ENCODE measurements at regions not wholly inside any gene's neighbourhood (a gene's known extent, or its start where the extent isn't known, plus 50 kb on each side); places are given as distances from the start of the nearest gene placed in this dataset.
A peak's percentile ranks its signal among the peaks of the same experiment; 100 is the strongest.

DNA sequence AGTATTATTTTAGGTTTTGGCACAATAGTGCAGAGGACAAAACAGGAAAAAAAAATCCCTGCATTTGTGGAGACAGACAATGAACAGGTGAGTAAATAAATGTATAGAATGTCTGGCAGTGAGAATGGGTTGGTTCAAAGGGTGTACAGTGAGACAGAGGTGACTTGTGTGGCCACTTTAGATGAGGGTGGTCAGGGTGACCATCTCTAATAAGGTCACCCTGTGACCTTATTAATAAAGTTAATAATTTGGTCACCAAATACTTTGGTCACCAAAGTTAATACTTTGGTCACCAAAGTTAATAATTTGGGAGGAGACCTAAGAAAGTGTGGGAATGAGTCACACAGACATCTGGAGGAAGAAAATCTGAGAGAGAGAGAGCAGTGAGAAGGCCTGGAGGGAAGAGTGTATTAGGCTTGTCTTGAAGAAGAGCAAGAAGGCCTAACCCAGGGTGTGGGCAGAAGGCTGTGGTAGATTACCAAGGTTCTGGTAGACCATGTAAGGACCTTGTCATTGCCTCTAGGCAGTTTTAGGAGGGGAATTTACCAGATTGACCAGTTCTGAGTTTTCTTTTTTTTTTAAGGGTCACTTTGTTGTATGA is 1368.4 kb upstream of the CELF4 start (continued):
- TF ChIP-seq ZBTB40 (IDR thresholded peaks at IDR 0.05; ENCODE audit: borderline replicate concordance) (no peak), CBX5 (IDR thresholded peaks at IDR 0.05; ENCODE audit: low read depth) (no peak), WRNIP1 (IDR thresholded peaks at IDR 0.05; ENCODE audit: borderline replicate concordance, low read depth, low read length) (no peak), KAT2A (conservative IDR thresholded peaks at IDR 0.05; ENCODE audit: control insufficient read depth, low read depth, low read length) (no peak)
- TF ChIP-seq, protein P1, sequence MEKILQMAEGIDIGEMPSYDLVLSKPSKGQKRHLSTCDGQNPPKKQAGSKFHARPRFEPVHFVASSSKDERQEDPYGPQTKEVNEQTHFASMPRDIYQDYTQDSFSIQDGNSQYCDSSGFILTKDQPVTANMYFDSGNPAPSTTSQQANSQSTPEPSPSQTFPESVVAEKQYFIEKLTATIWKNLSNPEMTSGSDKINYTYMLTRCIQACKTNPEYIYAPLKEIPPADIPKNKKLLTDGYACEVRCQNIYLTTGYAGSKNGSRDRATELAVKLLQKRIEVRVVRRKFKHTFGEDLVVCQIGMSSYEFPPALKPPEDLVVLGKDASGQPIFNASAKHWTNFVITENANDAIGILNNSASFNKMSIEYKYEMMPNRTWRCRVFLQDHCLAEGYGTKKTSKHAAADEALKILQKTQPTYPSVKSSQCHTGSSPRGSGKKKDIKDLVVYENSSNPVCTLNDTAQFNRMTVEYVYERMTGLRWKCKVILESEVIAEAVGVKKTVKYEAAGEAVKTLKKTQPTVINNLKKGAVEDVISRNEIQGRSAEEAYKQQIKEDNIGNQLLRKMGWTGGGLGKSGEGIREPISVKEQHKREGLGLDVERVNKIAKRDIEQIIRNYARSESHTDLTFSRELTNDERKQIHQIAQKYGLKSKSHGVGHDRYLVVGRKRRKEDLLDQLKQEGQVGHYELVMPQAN (conservative IDR thresholded peaks at IDR 0.05) = no peak

DNA sequence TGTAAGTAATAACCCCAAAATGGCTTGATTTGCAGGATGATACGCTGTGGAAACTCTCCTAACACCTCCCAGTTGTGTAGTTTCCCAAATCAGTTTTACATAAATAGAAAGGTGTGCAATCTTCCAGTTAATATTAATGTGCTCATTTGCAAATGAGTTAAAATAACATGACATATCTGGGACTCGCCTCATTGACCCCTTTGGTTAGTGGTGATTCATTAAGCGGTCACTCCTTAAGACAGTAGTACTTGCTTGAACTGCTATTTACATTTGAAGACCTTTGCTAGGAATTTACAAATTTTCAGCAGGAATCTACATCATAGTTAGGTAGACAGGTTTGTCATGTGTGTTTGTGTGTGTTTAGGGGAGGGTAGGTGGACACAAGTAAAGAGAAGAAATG is 1367.7 kb upstream of the CELF4 start:
- Histone ChIP-seq H3K27me3 (replicated peaks in 1 of 2; ENCODE audit: control insufficient read depth in 2 of 2, insufficient read depth in 2 of 2, low read length in 1 of 2) (no peaks in the 10 kb centered on the region), H4K20me1 (ENCODE audit: control insufficient read depth, insufficient read depth) (no peaks in the 10 kb centered on the region), H3K9me3 (replicated peaks; ENCODE audit: control insufficient read depth, insufficient read depth, low read length) (no peaks in the 10 kb centered on the region; the same call in 2 of the 3 replicates), H3K4me3 (no peak overlapping the region), H2AFZ (ENCODE audit: control insufficient read depth, low read depth, low read length) (peak overlapping the region; percentile 4; the same call in 1 of the 2 replicates), H3K4me2 (ENCODE audit: control insufficient read depth, insufficient read depth) (no peak overlapping the region), H3K27ac (ENCODE audit: control insufficient read depth, insufficient read depth) (no peak overlapping the region), H3K79me2 (ENCODE audit: control insufficient read depth, insufficient read depth, low read length) (no peaks in the 10 kb centered on the region), H3K4me1 (ENCODE audit: control insufficient read depth, insufficient read depth, low read length) (no peaks in the 10 kb centered on the region), H3K36me3 (ENCODE audit: control insufficient read depth in 2 of 2, insufficient read depth in 2 of 2, low read length in 1 of 2) (no peaks in the 10 kb centered on the region), H3K9ac (ENCODE audit: control insufficient read depth, insufficient read depth, low read length) (no peak overlapping the region)
- TF ChIP-seq IKZF2 (IDR thresholded peaks at IDR 0.05) = no peak
- TF ChIP-seq EGR1 (IDR thresholded peaks at IDR 0.05; ENCODE audit: borderline replicate concordance in 1 of 2, low read depth in 2 of 2, low read length in 2 of 2) = no peak
- no peak for TF ChIP-seq ETV6 (conservative IDR thresholded peaks at IDR 0.05 in 1 of 2, IDR thresholded peaks at IDR 0.05 in 1 of 2; ENCODE audit: borderline replicate concordance in 1 of 2, low read depth in 1 of 2)
- TF ChIP-seq SREBF1 (IDR thresholded peaks at IDR 0.05; ENCODE audit: low read length) = no peak
- ChIA-PET POLR2A (interaction anchor here (1.2 kb wide), 1 partner anchor 8 kb away, joined by 3 read pairs; no protein-coding TSS in a partner anchor), SMC1A (ENCODE audit: uncharacterized antibody, unreplicated experiment) (interaction anchor here (0.6 kb wide), 1 partner anchor 561 kb away, joined by 3 read pairs; no protein-coding TSS in a partner anchor), RAD21 (ENCODE audit: unreplicated experiment) (no interaction called here), CTCF (no interaction called here)
- intact Hi-C loops (cut with micrococcal nuclease; ENCODE audit: unreplicated experiment) (loop anchor here (2.0 kb wide), 1 partner anchor 323 kb away; no protein-coding TSS in a partner anchor), in situ Hi-C loops (cut with MboI) (loop anchor here (25.0 kb wide), 1 partner anchor 1204 kb away; no protein-coding TSS in a partner anchor)
- ATAC-seq (peak; percentile 72), DNase-seq (ENCODE audit: low read depth, low spot score) (no peak), FAIRE-seq (no peak)
- WGBS (ENCODE audit: insufficient coverage, insufficient replicate concordance, low lambda C conversion rate, missing lambda C conversion rate) = 49% methylated on average over 3 of the region's 3 CpGs
- no TSS peak for BruUV-seq (replicated peaks)

Measured in GM12878 (cell line).